GM21576 (cell line): ENCODE measurements at regions not wholly inside any gene's neighbourhood (a gene's known extent, or its start where the extent isn't known, plus 50 kb on each side); places are given as distances from the start of the nearest gene placed in this dataset.
"Not testable (repeated sequence)": the region's sequence is repeated elsewhere in the genome, so short reads cannot be mapped to it uniquely, and the experiment has no call there.

Experiments used
- ATAC-seq: cut with Tn5 transposase; IDR thresholded peaks from one replicate; pipeline ENCODE4 v1.9.1; 2021; ENCODE audit warnings: mild to moderate bottlenecking, moderate library complexity; ENCODE audit not compliant: unreplicated experiment

- not testable (repeated sequence) for ATAC-seq
These were observed 57.4 kb downstream of the FTHL17 start for GRCh38 chrX:31014474-31014873.

GRCh38 chrX:31012509-31013025 lies 59.3 kb downstream of the FTHL17 start:
- ATAC-seq: no peak

GRCh38 chrX:31007321-31007720 lies 64.5 kb downstream of the FTHL17 start:
- no peak for ATAC-seq

GRCh38 chrX:31006027-31006426 lies 65.8 kb downstream of the FTHL17 start:
- no peak for ATAC-seq

- no peak for ATAC-seq
These were observed 74.4 kb downstream of the FTHL17 start for GRCh38 chrX:30997411-30997810.

- ATAC-seq: no peak
These were observed 76.1 kb downstream of the FTHL17 start for GRCh38 chrX:30995705-30996104.

- ATAC-seq: no peak
These were observed 76.7 kb downstream of the FTHL17 start for GRCh38 chrX:30995060-30995700.

GRCh38 chrX:30994018-30994417 lies 77.8 kb downstream of the FTHL17 start:
- not testable (repeated sequence) for ATAC-seq

- no peak for ATAC-seq
These were observed 79.4 kb downstream of the FTHL17 start for GRCh38 chrX:30992381-30992904.

GRCh38 chrX:30990361-30990760 lies 81.5 kb downstream of the FTHL17 start:
- no peak for ATAC-seq

- no peak for ATAC-seq
These were observed 89.4 kb downstream of the FTHL17 start for GRCh38 chrX:30982467-30982866.

GRCh38 chrX:30981968-30982367 lies 89.9 kb downstream of the FTHL17 start:
- ATAC-seq: no peak

GRCh38 chrX:30979271-30979670 lies 90.2 kb upstream of the TAB3 start:
- no peak for ATAC-seq

- ATAC-seq: no peak
These were observed 86.4 kb upstream of the TAB3 start for GRCh38 chrX:30975467-30975866.

- no peak for ATAC-seq
These were observed 84.9 kb upstream of the TAB3 start for GRCh38 chrX:30973784-30974427.

- ATAC-seq: peak; percentile 92
These were observed 82.9 kb upstream of the TAB3 start for GRCh38 chrX:30971774-30972603.

- no peak for ATAC-seq
These were observed 78.5 kb upstream of the TAB3 start for GRCh38 chrX:30967516-30967915.

- ATAC-seq: no peak
These were observed 76.7 kb upstream of the TAB3 start for GRCh38 chrX:30965767-30966166.

GRCh38 chrX:30961387-30962174 lies 72.5 kb upstream of the TAB3 start:
- ATAC-seq: no peak

GRCh38 chrX:30957753-30958152 lies 68.7 kb upstream of the TAB3 start:
- no peak for ATAC-seq

GRCh38 chrX:30955687-30956086 lies 66.6 kb upstream of the TAB3 start:
- no peak for ATAC-seq
